GM12891 (cell line): ENCODE measurements at regions not wholly inside any gene's neighbourhood (a gene's known extent, or its start where the extent isn't known, plus 50 kb on each side); places are given as distances from the start of the nearest gene placed in this dataset.

ENCODE experiments used
- PAX5 ChIP-seq: IDR thresholded peaks from 2 replicates; pipeline ENCODE4 v1.6.1; 2011; ENCODE audit warnings: low read length, moderate library complexity, mild to moderate bottlenecking; ENCODE audit not compliant: insufficient read depth, severe bottlenecking
- POLR2A ChIP-seq: IDR thresholded peaks from 2 replicates; pipeline ENCODE4 v1.6.1; 2011; ENCODE audit warnings: low read depth, low read length, control low read depth
- POLR2AphosphoS5 ChIP-seq: IDR thresholded peaks from 2 replicates; pipeline ENCODE4 v1.6.1; 2011; ENCODE audit warnings: low read depth, low read length, control low read depth
- POU2F2 ChIP-seq: IDR thresholded peaks from 2 replicates; pipeline ENCODE4 v1.6.1; 2011; ENCODE audit warnings: low read depth, mild to moderate bottlenecking, control low read depth, low read length, moderate library complexity
- SPI1 ChIP-seq: IDR thresholded peaks from 2 replicates; pipeline ENCODE4 v1.6.1; 2011; ENCODE audit warnings: low read depth, low read length, control low read depth
- TAF1 ChIP-seq: IDR thresholded peaks from 2 replicates; pipeline ENCODE4 v1.6.1; 2011; ENCODE audit warnings: low read depth, low read length, control low read depth

DNA sequence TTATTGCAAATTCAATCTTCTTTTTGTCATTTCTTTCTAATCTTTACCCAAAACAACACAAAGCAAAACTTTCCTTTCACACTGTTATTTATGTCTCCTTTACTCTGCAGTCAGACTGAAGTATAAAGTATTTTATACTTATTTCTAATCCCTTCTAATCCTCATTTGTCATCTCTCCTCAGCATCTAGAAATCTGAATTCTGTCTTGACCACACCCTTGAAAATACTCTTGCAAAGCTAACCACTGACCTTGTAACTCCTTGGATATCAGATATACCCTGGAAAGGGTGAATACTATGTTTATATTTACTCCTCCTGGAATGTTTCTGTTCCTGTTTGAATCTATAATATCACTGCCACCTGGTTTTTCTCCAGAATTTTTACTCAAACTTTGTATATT lies 481.1 kb downstream of the ZNF385D start:
- TF ChIP-seq POLR2A: no peak
- TF ChIP-seq POLR2AphosphoS5: no peak
- TF ChIP-seq TAF1: no peak
- TF ChIP-seq PAX5: no peak
- TF ChIP-seq POU2F2: no peak
- no peak for TF ChIP-seq SPI1
